IMR-90 (cell line): ENCODE measurements at regions not wholly inside any gene's neighbourhood (a gene's known extent, or its start where the extent isn't known, plus 50 kb on each side); places are given as distances from the start of the nearest gene placed in this dataset.

Experiments
- ATAC-seq: fragments of 200-7000 bp; cut with Tn5 transposase; 2 replicates; pipeline ENCODE4 v1.9.1; 2020; ENCODE audit warnings: low read depth, mild to moderate bottlenecking, moderate library complexity
- BruUV-seq: library from RNA; stranded (reverse); fragments of 400-500 nt; replicated peaks from 2 replicates; lab custom pipeline; 2021; lab: Mats Ljungman, UMichigan
- CTCF ChIA-PET: fragments of 300-600 bp; formaldehyde crosslinking; extraction: SDS; loops from one replicate; lab custom pipeline; 2021; ENCODE audit warnings: antibody characterized with exemption; lab: Yijun Ruan, JAX
- POLR2A ChIA-PET: fragments of 300-600 bp; sonication (Branson Sonifier 250); formaldehyde crosslinking; loops from one replicate; lab custom pipeline; 2022; ENCODE audit warnings: antibody characterized with exemption; ENCODE audit not compliant: unreplicated experiment; lab: Charles Lee
- DNase-seq: peaks from one replicate; pipeline ENCODE4 v3.0.0; 2013
- H2AFZ ChIP-seq: replicated peaks from 2 replicates; pipeline ENCODE3; 2013; ENCODE audit warnings: low read length, mild to moderate bottlenecking; ENCODE audit not compliant: poor library complexity
- H2AK5ac ChIP-seq: 2 replicates; pipeline ENCODE4 v1.6.1; 2013; ENCODE audit warnings: low read depth, low read length, inconsistent platforms
- H2AK9ac ChIP-seq: replicated peaks from 2 replicates; pipeline ENCODE3; 2013; ENCODE audit warnings: mild to moderate bottlenecking, low read depth, low read length, moderate library complexity; ENCODE audit not compliant: poor library complexity
- H2BK120ac ChIP-seq: 2 replicates; pipeline ENCODE4 v1.6.1; 2013; ENCODE audit warnings: low read depth, low read length, inconsistent platforms
- H2BK15ac ChIP-seq: 3 replicates; pipeline ENCODE4 v1.6.1; 2013; ENCODE audit warnings: low read depth, low read length, inconsistent platforms
- H2BK20ac ChIP-seq: 2 replicates; pipeline ENCODE4 v1.6.1; 2013; ENCODE audit warnings: low read depth, mild to moderate bottlenecking, inconsistent platforms, low read length, moderate library complexity
- H2BK5ac ChIP-seq: 2 replicates; pipeline ENCODE4 v1.6.1; 2013; ENCODE audit warnings: mild to moderate bottlenecking, low read depth, low read length, inconsistent platforms; ENCODE audit not compliant: poor library complexity, severe bottlenecking
- H3K14ac ChIP-seq: replicated peaks from 2 replicates; pipeline ENCODE4 v1.6.1; 2013; ENCODE audit warnings: low read depth, low read length, inconsistent platforms
- H3K18ac ChIP-seq: 2 replicates; pipeline ENCODE4 v1.6.1; 2013; ENCODE audit warnings: low read depth, low read length, control low read depth
- H3K23ac ChIP-seq: 2 replicates; pipeline ENCODE4 v1.6.1; 2013; ENCODE audit warnings: low read depth, low read length, inconsistent platforms
- H3K27ac ChIP-seq: 2 replicates; pipeline ENCODE4 v1.5.1; 2013; ENCODE audit warnings: mild to moderate bottlenecking, control low read depth, low read length; ENCODE audit not compliant: insufficient read depth
- H3K27me3 ChIP-seq: 2 replicates; pipeline ENCODE4 v1.6.1; 2013; ENCODE audit warnings: low read length; ENCODE audit not compliant: control insufficient read depth, insufficient read depth
- H3K36me3 ChIP-seq: 2 replicates; pipeline ENCODE4 v1.6.1; 2013; ENCODE audit warnings: low read length, mixed read lengths; ENCODE audit not compliant: control insufficient read depth, insufficient read depth
- H3K4ac ChIP-seq: 2 replicates; pipeline ENCODE4 v1.6.1; 2013; ENCODE audit warnings: low read depth, low read length, inconsistent platforms
- H3K4me1 ChIP-seq: 2 replicates; pipeline ENCODE4 v1.6.1; 2013; ENCODE audit warnings: low read length, mixed read lengths; ENCODE audit not compliant: control insufficient read depth, insufficient read depth
- H3K4me2 ChIP-seq: 2 replicates; pipeline ENCODE4 v1.6.1; 2013; ENCODE audit warnings: low read depth, mild to moderate bottlenecking, control low read depth, low read length, moderate library complexity
- H3K4me3 ChIP-seq: 2 replicates; pipeline ENCODE4 v1.5.1; 2013; ENCODE audit warnings: low read depth, mild to moderate bottlenecking, control low read depth, low read length, moderate library complexity; ENCODE audit not compliant: insufficient read depth
- H3K56ac ChIP-seq: 2 replicates; pipeline ENCODE4 v1.6.1; 2013; ENCODE audit warnings: low read length, inconsistent platforms; ENCODE audit not compliant: insufficient read depth; ENCODE audit errors: extremely low read depth
- H3K79me1 ChIP-seq, 2 experiments: 2 replicates each; pipeline ENCODE4 v1.6.1; 2013; ENCODE audit warnings: low read length in 2 of 2, inconsistent platforms in 1 of 2, low read depth in 1 of 2
- H3K9ac ChIP-seq: 2 replicates; pipeline ENCODE4 v1.6.1; 2013; ENCODE audit warnings: low read depth, low read length, control low read depth
- H3K9me1 ChIP-seq: 2 replicates; pipeline ENCODE4 v1.6.1; 2013; ENCODE audit warnings: low read length, inconsistent platforms; ENCODE audit not compliant: insufficient read depth
- H3K9me3 ChIP-seq: 2 replicates; pipeline ENCODE4 v1.6.1; 2013; ENCODE audit warnings: low read length; ENCODE audit not compliant: control insufficient read depth, insufficient read depth
- H4K20me1 ChIP-seq: 2 replicates; pipeline ENCODE4 v1.6.1; 2013; ENCODE audit warnings: low read length, inconsistent platforms; ENCODE audit not compliant: insufficient read depth
- H4K5ac ChIP-seq: 2 replicates; pipeline ENCODE4 v1.6.1; 2013; ENCODE audit warnings: mild to moderate bottlenecking, low read depth, low read length, control low read depth
- H4K8ac ChIP-seq, 2 experiments: 2 replicates each; pipeline ENCODE4 v1.6.1; 2013; ENCODE audit warnings: low read depth in 2 of 2, low read length in 2 of 2, control low read depth in 1 of 2, inconsistent platforms in 1 of 2
- H4K91ac ChIP-seq: 2 replicates; pipeline ENCODE4 v1.6.1; 2013; ENCODE audit warnings: low read depth, low read length, inconsistent platforms; ENCODE audit not compliant: insufficient read depth
- BHLHE40 ChIP-seq: fragments of 150-350 bp; IDR thresholded peaks from 2 replicates; pipeline ENCODE4 v1.6.1; 2016; ENCODE audit warnings: mild to moderate bottlenecking, low read depth, low read length
- CEBPB ChIP-seq: IDR thresholded peaks from 2 replicates; pipeline ENCODE4 v1.6.1; 2012; ENCODE audit warnings: low read depth, low read length, improper control_type of control experiment
- CHD1 ChIP-seq: IDR thresholded peaks from 2 replicates; pipeline ENCODE4 v1.6.1; 2012; ENCODE audit warnings: low read depth, low read length, improper control_type of control experiment
- CTCF ChIP-seq: conservative IDR thresholded peaks from 2 replicates; pipeline ENCODE4 v1.5.1; 2012; ENCODE audit warnings: mild to moderate bottlenecking, low read depth, low read length, improper control_type of control experiment
- ELK1 ChIP-seq: fragments of 150-350 bp; IDR thresholded peaks from 2 replicates; pipeline ENCODE4 v1.6.1; 2016; ENCODE audit warnings: low read depth, mild to moderate bottlenecking, low read length, moderate library complexity, borderline replicate concordance
- FOS ChIP-seq: fragments of 150-350 bp; IDR thresholded peaks from 2 replicates; pipeline ENCODE4 v1.6.1; 2016; ENCODE audit warnings: low read depth, low read length
- MAFK ChIP-seq: IDR thresholded peaks from 2 replicates; pipeline ENCODE4 v1.6.1; 2012; ENCODE audit warnings: low read depth, low read length, improper control_type of control experiment
- MAZ ChIP-seq: IDR thresholded peaks from 2 replicates; pipeline ENCODE4 v1.6.1; 2012; ENCODE audit warnings: low read depth, mild to moderate bottlenecking, low read length, improper control_type of control experiment, moderate library complexity, borderline replicate concordance
- MXI1 ChIP-seq: IDR thresholded peaks from 2 replicates; pipeline ENCODE4 v1.6.1; 2012; ENCODE audit warnings: low read depth, mild to moderate bottlenecking, low read length, moderate library complexity, borderline replicate concordance
- NFE2L2 ChIP-seq: fragments of 150-350 bp; IDR thresholded peaks from 2 replicates; pipeline ENCODE4 v1.6.1; 2016; ENCODE audit warnings: low read depth, mild to moderate bottlenecking, low read length
- POLR2A ChIP-seq: IDR thresholded peaks from 2 replicates; pipeline ENCODE4 v1.6.1; 2012; ENCODE audit warnings: mild to moderate bottlenecking, low read depth, low read length
- RAD21 ChIP-seq: IDR thresholded peaks from 2 replicates; pipeline ENCODE4 v1.6.1; 2012; ENCODE audit warnings: low read length, improper control_type of control experiment
- RCOR1 ChIP-seq: IDR thresholded peaks from 2 replicates; pipeline ENCODE4 v1.6.1; 2012; ENCODE audit warnings: mild to moderate bottlenecking, low read length, improper control_type of control experiment; ENCODE audit not compliant: insufficient replicate concordance
- RFX5 ChIP-seq: IDR thresholded peaks from 2 replicates; pipeline ENCODE4 v1.8.0; 2012; ENCODE audit warnings: low read depth, mild to moderate bottlenecking, low read length, moderate library complexity
- SMC3 ChIP-seq: fragments of 150-350 bp; IDR thresholded peaks from 2 replicates; pipeline ENCODE4 v1.6.1; 2016; ENCODE audit warnings: low read depth, mild to moderate bottlenecking, antibody characterized with exemption, low read length, moderate library complexity
- WGBS, 2 experiments: methylation state at CpG; one replicate each; pipeline versions ENCODE4 v1.1.5 to v1.1.7; 2013; ENCODE audit warnings: missing lambda C conversion rate in 2 of 2; ENCODE audit not compliant: insufficient read length in 1 of 2; ENCODE audit errors: extremely low coverage in 2 of 2; 5-methylcytosine and 5-hydroxymethylcytosine counted together
- dilution Hi-C: fragments of 300-500 bp; cut with HindIII; formaldehyde crosslinking; loops from one replicate; pipeline ENCODE4 v1.14.3; 2018; ENCODE audit warnings: low sequenced_read_pairs; ENCODE audit not compliant: unreplicated experiment
- in situ Hi-C: fragments of 300-500 bp; cut with MboI; formaldehyde crosslinking; loops from 3 replicates; pipeline ENCODE4 v1.14.3; 2019; ENCODE audit warnings: low sequenced_read_pairs, inconsistent platforms, mixed read lengths
- intact Hi-C: fragments of 100-400 bp; cut with micrococcal nuclease; formaldehyde crosslinking; loops from 2 replicates; pipeline ENCODE4 v1.10.0; 2022
- TF ChIP-seq, protein P1 (sequence below): fragments of 150-350 bp; IDR thresholded peaks from 2 replicates; pipeline ENCODE4 v1.6.1; 2017; ENCODE audit warnings: mild to moderate bottlenecking, antibody characterized with exemption, low read length, low read depth

- no peak overlapping the region for H3K14ac ChIP-seq
- no peaks in the 10 kb centered on the region for H3K9me1 ChIP-seq
- no CpG with 5 or more reads among the region's 3 CpGs for WGBS, 2 experiments
- in situ Hi-C loops (no loop called here), intact Hi-C loops (no loop called here), dilution Hi-C loops (no loop called here)
- H3K56ac ChIP-seq = no peak overlapping the region
- H3K79me1 ChIP-seq = no peaks in the 10 kb centered on the region
- no peak overlapping the region for H2AFZ ChIP-seq
- no peak for TF ChIP-seq RFX5
- no peak for TF ChIP-seq MAZ
- TF ChIP-seq CEBPB = no peak
- no peak for TF ChIP-seq FOS
- TF ChIP-seq ELK1 = no peak
- TF ChIP-seq BHLHE40 = no peak
- TF ChIP-seq CHD1 = no peak
- TF ChIP-seq POLR2A = no peak
- TF ChIP-seq, protein P1, sequence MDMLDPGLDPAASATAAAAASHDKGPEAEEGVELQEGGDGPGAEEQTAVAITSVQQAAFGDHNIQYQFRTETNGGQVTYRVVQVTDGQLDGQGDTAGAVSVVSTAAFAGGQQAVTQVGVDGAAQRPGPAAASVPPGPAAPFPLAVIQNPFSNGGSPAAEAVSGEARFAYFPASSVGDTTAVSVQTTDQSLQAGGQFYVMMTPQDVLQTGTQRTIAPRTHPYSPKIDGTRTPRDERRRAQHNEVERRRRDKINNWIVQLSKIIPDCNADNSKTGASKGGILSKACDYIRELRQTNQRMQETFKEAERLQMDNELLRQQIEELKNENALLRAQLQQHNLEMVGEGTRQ = no peak
- TF ChIP-seq MAFK = no peak
- no peak for TF ChIP-seq RCOR1
- no peak for TF ChIP-seq SMC3
- no peak for TF ChIP-seq MXI1
- TF ChIP-seq CTCF = no peak
- no peak for TF ChIP-seq NFE2L2
- no peak for TF ChIP-seq RAD21
- ChIA-PET POLR2A (no interaction called here), CTCF (interaction anchor here (0.5 kb wide), 1 partner anchor 1347 kb away, joined by 4 read pairs; no protein-coding TSS in a partner anchor)
- no peak overlapping the region for H3K4me3 ChIP-seq
- DNase-seq (no peak), ATAC-seq (no peak)
- H3K23ac ChIP-seq = no peak overlapping the region
- H3K27me3 ChIP-seq = no peaks in the 10 kb centered on the region
- BruUV-seq = no TSS peak
- no peak overlapping the region for H3K4me2 ChIP-seq
- no peaks in the 10 kb centered on the region for H3K36me3 ChIP-seq
- H4K5ac ChIP-seq = no peak overlapping the region
- no peak overlapping the region for H3K9ac ChIP-seq
- H2BK120ac ChIP-seq = no peak overlapping the region
- H3K4me1 ChIP-seq = no peaks in the 10 kb centered on the region
- H3K18ac ChIP-seq = no peak overlapping the region
- H2BK15ac ChIP-seq = no peak overlapping the region
- no peak overlapping the region for H3K27ac ChIP-seq
- H2AK9ac ChIP-seq = no peak overlapping the region
- H3K4ac ChIP-seq = no peak overlapping the region
- H2AK5ac ChIP-seq = no peak overlapping the region
- H2BK5ac ChIP-seq = no peak overlapping the region
- no peak overlapping the region for H4K8ac ChIP-seq
- no peaks in the 10 kb centered on the region for H4K20me1 ChIP-seq
- H4K91ac ChIP-seq = no peak overlapping the region
- no peak overlapping the region for H2BK20ac ChIP-seq
- peaks cover 10% of the 10 kb centered on the region for H3K9me3 ChIP-seq
Observed at GRCh38 chr2:4780679-4781078, 911.5 kb upstream of the SOX11 start.
